ENCODE measurements at regions not wholly inside any gene's neighbourhood (a gene's known extent, or its start where the extent isn't known, plus 50 kb on each side); places are given as distances from the start of the nearest gene placed in this dataset.

DNA sequence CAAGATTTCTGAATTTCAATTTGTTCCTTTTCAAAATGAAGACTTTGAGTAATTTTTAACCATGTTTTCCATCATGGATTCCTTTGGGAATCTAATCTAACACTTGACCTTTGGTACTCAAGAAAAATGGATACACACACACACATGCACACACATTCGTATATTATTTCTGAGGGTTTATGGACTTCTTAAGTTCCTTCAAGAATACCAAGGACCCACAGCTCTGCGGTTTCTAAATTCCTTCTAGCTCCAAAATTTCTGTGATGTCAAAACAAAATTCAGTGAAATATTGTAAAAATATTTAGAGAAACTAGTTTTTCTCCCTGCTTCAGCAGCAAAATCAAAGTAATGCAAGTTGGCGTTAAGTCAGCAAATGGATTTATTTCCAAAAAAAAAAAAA lies 98.3 kb upstream of the FAM13C start:
- in situ Hi-C loops (cut with HindIII; ENCODE audit: low pct_ligation_motif_present, low sequenced_read_pairs), result no loop called here
- TF ChIP-seq CTCF (IDR thresholded peaks at IDR 0.05; ENCODE audit: low read depth, low read length, missing control alignments), result no peak

DNA sequence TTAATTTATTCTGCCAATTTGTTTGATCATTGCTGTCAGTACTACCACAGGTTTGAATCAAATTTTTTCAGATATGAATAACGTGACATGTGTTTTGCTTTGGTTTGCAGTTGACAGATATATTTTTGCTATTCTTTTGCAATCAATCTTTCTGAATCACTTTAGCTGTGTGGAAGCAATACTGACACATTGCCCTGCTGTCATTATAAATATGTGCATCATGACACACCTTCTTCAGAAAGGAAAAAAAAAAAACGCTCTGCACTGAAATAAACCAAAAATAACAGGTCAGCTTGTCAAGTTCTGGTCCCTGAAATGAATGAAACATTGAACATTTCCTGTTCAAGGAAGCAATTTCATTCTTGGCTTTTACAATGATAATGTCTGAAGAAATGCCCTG lies 93.8 kb upstream of the FAM13C start:
- no peak for TF ChIP-seq CTCF (IDR thresholded peaks at IDR 0.05; ENCODE audit: low read depth, low read length, missing control alignments)

More for the DNA sequence above, 98.3 kb upstream of the FAM13C start:
- Histone ChIP-seq H3K27ac (no peak overlapping the region), H3K27me3 (replicated peaks) (no peaks in the 10 kb centered on the region), H3K4me3 (ENCODE audit: low read depth, low read length) (no peak overlapping the region), H3K36me3 (replicated peaks) (no peaks in the 10 kb centered on the region)
- DNase-seq, result no peak

GRCh38 chr10:59454171-59454919 lies 92.0 kb upstream of the FAM13C start:
- DNase-seq, result no peak
- H3K27me3 ChIP-seq (replicated peaks), result no peaks in the 10 kb centered on the region
- no peaks in the 10 kb centered on the region for H3K36me3 ChIP-seq (replicated peaks)
- no peak for TF ChIP-seq CTCF (IDR thresholded peaks at IDR 0.05; ENCODE audit: low read depth, low read length, missing control alignments)
- in situ Hi-C loops (cut with HindIII; ENCODE audit: low pct_ligation_motif_present, low sequenced_read_pairs), result no loop called here
- H3K27ac ChIP-seq, result no peak overlapping the region
- H3K4me3 ChIP-seq (ENCODE audit: low read depth, low read length), result no peak overlapping the region

More for the DNA sequence above, 93.8 kb upstream of the FAM13C start:
- Histone ChIP-seq H3K36me3 (replicated peaks) (no peaks in the 10 kb centered on the region), H3K4me3 (ENCODE audit: low read depth, low read length) (no peak overlapping the region), H3K27me3 (replicated peaks) (no peaks in the 10 kb centered on the region), H3K27ac (no peak overlapping the region)
- in situ Hi-C loops (cut with HindIII; ENCODE audit: low pct_ligation_motif_present, low sequenced_read_pairs), result no loop called here
- DNase-seq, result no peak

DNA sequence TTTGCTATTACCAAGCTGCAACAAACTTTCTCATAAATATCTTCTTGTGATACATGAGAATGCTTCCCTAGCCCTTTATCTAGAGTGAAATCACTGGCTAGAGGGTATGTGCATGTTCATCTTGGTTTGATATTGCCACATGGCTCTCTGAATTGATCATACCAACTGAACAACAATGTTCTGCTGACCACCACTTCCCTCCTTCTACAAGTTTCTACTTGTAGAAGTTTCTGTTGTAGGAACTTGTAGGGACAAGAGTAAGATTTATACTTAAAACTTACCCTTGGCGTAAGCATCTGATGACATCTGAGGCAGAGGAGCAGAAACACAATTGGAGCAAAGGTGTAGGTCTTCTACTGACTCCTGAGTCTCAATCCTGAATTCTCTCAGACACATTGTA lies 86.3 kb upstream of the FAM13C start:
- in situ Hi-C loops (cut with HindIII; ENCODE audit: low pct_ligation_motif_present, low sequenced_read_pairs), result no loop called here
- no peak for TF ChIP-seq CTCF (IDR thresholded peaks at IDR 0.05; ENCODE audit: low read depth, low read length, missing control alignments)
- Histone ChIP-seq H3K27ac (no peak overlapping the region), H3K36me3 (replicated peaks) (no peaks in the 10 kb centered on the region), H3K4me3 (ENCODE audit: low read depth, low read length) (no peak overlapping the region), H3K27me3 (replicated peaks) (no peaks in the 10 kb centered on the region)
- DNase-seq, result no peak

DNA sequence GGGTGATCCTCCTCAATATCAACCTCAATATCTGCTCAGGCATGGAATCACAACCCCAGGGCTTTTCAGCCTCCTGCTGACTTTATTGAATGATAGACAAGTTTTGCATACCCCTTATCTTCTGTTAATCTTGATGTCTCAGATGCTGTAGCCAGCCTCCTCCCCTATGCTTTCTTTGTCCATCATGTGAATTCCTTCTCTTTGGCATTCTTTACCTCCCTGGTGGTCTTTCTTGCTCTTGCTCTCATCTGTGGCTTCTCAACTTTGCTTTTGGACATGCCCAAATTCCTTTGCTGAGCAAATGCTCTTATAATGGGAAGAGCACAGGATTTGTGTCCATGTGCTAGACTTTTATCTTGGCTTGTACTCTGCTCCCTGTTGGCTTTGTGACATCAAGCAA lies 73.4 kb upstream of the FAM13C start:
- H3K4me3 ChIP-seq (ENCODE audit: low read depth, low read length), result no peak overlapping the region
- no peaks in the 10 kb centered on the region for H3K36me3 ChIP-seq (replicated peaks)
- TF ChIP-seq CTCF (IDR thresholded peaks at IDR 0.05; ENCODE audit: low read depth, low read length, missing control alignments), result no peak
- no peaks in the 10 kb centered on the region for H3K27me3 ChIP-seq (replicated peaks)
- peak; percentile 22 for DNase-seq
- in situ Hi-C loops (cut with HindIII; ENCODE audit: low pct_ligation_motif_present, low sequenced_read_pairs), result no loop called here
- no peak overlapping the region for H3K27ac ChIP-seq
